Tibial nerve (tissue), 4 donors: ENCODE measurements at regions not wholly inside any gene's neighbourhood (a gene's known extent, or its start where the extent isn't known, plus 50 kb on each side); places are given as distances from the start of the nearest gene placed in this dataset.

ENCODE experiments used
- DNase-seq, 2 donors: peaks; one replicate each; pipeline ENCODE4 v3.0.0-alpha.2; 2019; ENCODE audit warnings: low spot score in 2 of 2
- H3K27ac ChIP-seq, 4 donors: fragments of 200-600 bp; sonication (generic) in 3 of 4; one replicate each; pipeline ENCODE4 v1.5.1; 2017 to 2019; ENCODE audit warnings: mild to moderate bottlenecking in 1 of 4
- H3K27me3 ChIP-seq, 2 donors: fragments of 200-600 bp; sonication (generic) in 1 of 2; one replicate each; pipeline versions ENCODE4 v1.5.1 to v1.6.0; 2017 to 2019
- H3K36me3 ChIP-seq, 3 donors: fragments of 200-600 bp; sonication (generic); one replicate each; pipeline ENCODE4 v1.5.1; 2018 to 2019
- H3K4me1 ChIP-seq, 4 donors: fragments of 200-600 bp; sonication (generic) in 3 of 4; one replicate each; pipeline ENCODE4 v1.5.1; 2017 to 2019
- H3K4me3 ChIP-seq, 4 donors: fragments of 200-600 bp; sonication (generic) in 3 of 4; one replicate each; pipeline ENCODE4 v1.5.1; 2017 to 2019; ENCODE audit warnings: mild to moderate bottlenecking in 1 of 4, moderate library complexity in 1 of 4
- H3K9me3 ChIP-seq, 4 donors: fragments of 200-600 bp; sonication (generic) in 3 of 4; one replicate each; pipeline ENCODE4 v1.5.1; 2017 to 2019
- CTCF ChIP-seq, 5 experiments: fragments of 200-600 bp in 3 of 5; fragments of 450-650 bp in 2 of 5; sonication (generic) in 3 of 5; IDR thresholded peaks; one replicate each; pipeline ENCODE4 v1.5.1; 2016 to 2019; ENCODE audit warnings: antibody characterized with exemption in 5 of 5, mild to moderate bottlenecking in 3 of 5, moderate library complexity in 2 of 5
- EP300 ChIP-seq, 2 donors: sonication (generic); formaldehyde crosslinking; IDR thresholded peaks; one replicate each; pipeline ENCODE4 v1.6.1; 2017; ENCODE audit warnings: antibody characterized with exemption in 2 of 2, mild to moderate bottlenecking in 1 of 2
- POLR2A ChIP-seq, 2 donors: fragments of 450-650 bp; IDR thresholded peaks; one replicate each; pipeline ENCODE4 v1.6.1; 2017; ENCODE audit warnings: antibody characterized with exemption in 2 of 2, mild to moderate bottlenecking in 2 of 2, moderate library complexity in 2 of 2
- WGBS, 2 donors: methylation state at CpG; one replicate each; pipeline ENCODE4 v1.1.5; 2018; 5-methylcytosine and 5-hydroxymethylcytosine counted together

GRCh38 chr5:53338971-53339370, 141.5 kb upstream of the FST start:
- peaks cover 0 to 6% (median 0%) of the 10 kb centered on the region in 4 donors for H3K9me3 ChIP-seq
- WGBS, 2 donors: 86 to 88% methylated on average over 2 of the region's 2 CpGs
- no peak for TF ChIP-seq POLR2A (IDR thresholded peaks at IDR 0.05)
- TF ChIP-seq CTCF (IDR thresholded peaks at IDR 0.05): no peak
- TF ChIP-seq EP300 (IDR thresholded peaks at IDR 0.05): no peak
- H3K27ac ChIP-seq: no peak overlapping the region
- no peak for DNase-seq
- no peak overlapping the region for H3K4me3 ChIP-seq
- no peaks in the 10 kb centered on the region for H3K27me3 ChIP-seq
- no peaks in the 10 kb centered on the region for H3K4me1 ChIP-seq
- H3K36me3 ChIP-seq: no peaks in the 10 kb centered on the region

- DNase-seq: no peak
- TF ChIP-seq CTCF (IDR thresholded peaks at IDR 0.05) (no peak), POLR2A (IDR thresholded peaks at IDR 0.05) (no peak), EP300 (IDR thresholded peaks at IDR 0.05) (no peak)
- Histone ChIP-seq H3K27me3 (no peaks in the 10 kb centered on the region), H3K4me3 (no peak overlapping the region), H3K4me1 (no peaks in the 10 kb centered on the region), H3K9me3 (peaks cover 0 to 7% (median 0%) of the 10 kb centered on the region in 4 donors), H3K36me3 (no peaks in the 10 kb centered on the region), H3K27ac (no peak overlapping the region)
- WGBS, 2 donors: 56 to 67% methylated on average over 2 of the region's 2 CpGs
Measured at GRCh38 chr5:53339962-53340540, 140.4 kb upstream of the FST start.

DNA sequence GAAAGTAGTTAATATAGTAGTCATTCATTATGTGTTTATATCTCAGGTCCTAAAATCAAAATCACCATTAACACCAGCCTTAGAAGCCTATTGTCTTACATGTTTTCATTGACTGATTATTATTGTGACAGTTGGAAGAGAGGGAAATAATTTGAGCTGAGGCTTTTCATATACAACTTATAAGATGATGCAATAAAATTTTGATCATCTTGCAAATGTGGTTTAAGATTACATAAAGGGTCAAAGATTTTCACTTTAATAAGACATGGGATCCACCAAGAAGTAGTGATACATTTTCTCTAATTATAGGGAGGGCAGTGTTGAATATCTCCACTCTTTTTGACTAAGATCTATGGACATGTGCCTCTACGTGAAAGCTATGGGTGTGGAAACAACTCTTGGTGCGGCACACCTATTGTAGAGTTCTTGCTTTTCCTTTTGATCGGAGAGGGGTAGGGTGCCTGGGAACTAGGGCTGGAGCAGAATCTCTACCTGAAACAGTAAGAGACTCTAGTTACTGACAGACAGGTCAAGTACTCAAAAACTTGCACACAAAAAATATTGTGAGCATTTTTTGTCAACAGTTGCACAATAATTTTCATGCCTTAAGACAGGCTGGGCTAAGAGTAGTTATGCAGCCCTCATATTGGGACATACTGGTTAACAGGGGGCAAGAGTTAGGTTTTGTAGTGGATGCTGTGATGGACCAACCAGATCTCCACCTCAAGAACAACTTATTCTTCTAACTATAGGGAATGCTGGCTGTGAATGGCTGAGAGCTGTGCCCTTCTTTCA, 139.3 kb upstream of the FST start:
- peaks cover 0 to 7% (median 0%) of the 10 kb centered on the region in 4 donors for H3K9me3 ChIP-seq
- no peak for TF ChIP-seq POLR2A (IDR thresholded peaks at IDR 0.05)
- no peak for TF ChIP-seq CTCF (IDR thresholded peaks at IDR 0.05)
- TF ChIP-seq EP300 (IDR thresholded peaks at IDR 0.05): no peak
- no peak for DNase-seq
- no peaks in the 10 kb centered on the region for H3K4me1 ChIP-seq
- 85 to 91% methylated on average over 3 of the region's 3 CpGs for WGBS, 2 donors
- H3K27ac ChIP-seq: no peak overlapping the region
- H3K27me3 ChIP-seq: no peaks in the 10 kb centered on the region
- no peak overlapping the region for H3K4me3 ChIP-seq
- no peaks in the 10 kb centered on the region for H3K36me3 ChIP-seq

DNA sequence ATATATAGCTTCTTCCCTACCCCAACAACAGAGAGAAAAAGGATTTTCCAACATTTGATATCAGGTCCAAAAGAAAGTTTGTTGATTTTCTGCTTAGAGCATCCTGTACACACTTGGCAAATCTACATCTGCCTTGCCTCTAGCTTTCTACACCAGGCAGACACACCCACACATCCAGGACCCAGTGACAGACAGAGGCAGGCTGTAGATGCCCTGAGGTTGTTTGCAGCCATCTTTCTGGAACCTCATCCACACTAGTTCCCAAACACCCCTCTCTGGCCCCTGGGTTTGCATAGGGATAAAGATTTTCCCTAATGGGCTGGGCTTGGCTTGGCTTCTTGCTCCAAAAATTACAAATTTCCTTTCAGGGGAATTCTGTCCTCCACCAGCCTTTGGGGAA, 138.2 kb upstream of the FST start:
- Histone ChIP-seq H3K27me3 (no peaks in the 10 kb centered on the region), H3K27ac (no peak overlapping the region), H3K9me3 (peaks cover 0 to 7% (median 0%) of the 10 kb centered on the region in 4 donors), H3K4me1 (no peaks in the 10 kb centered on the region), H3K4me3 (no peak overlapping the region), H3K36me3 (no peaks in the 10 kb centered on the region)
- TF ChIP-seq CTCF (IDR thresholded peaks at IDR 0.05) (no peak), POLR2A (IDR thresholded peaks at IDR 0.05) (no peak), EP300 (IDR thresholded peaks at IDR 0.05) (no peak)
- DNase-seq: no peak

- H3K27me3 ChIP-seq: no peaks in the 10 kb centered on the region
- WGBS, 2 donors: 58 to 68% methylated on average over 2 of the region's 2 CpGs
- peaks cover 0 to 7% (median 0%) of the 10 kb centered on the region in 4 donors for H3K9me3 ChIP-seq
- H3K4me1 ChIP-seq: no peaks in the 10 kb centered on the region
- TF ChIP-seq CTCF (IDR thresholded peaks at IDR 0.05): no peak
- TF ChIP-seq EP300 (IDR thresholded peaks at IDR 0.05): no peak
- no peak for TF ChIP-seq POLR2A (IDR thresholded peaks at IDR 0.05)
- no peaks in the 10 kb centered on the region for H3K36me3 ChIP-seq
- H3K4me3 ChIP-seq: no peak overlapping the region
- DNase-seq: no peak
- no peak overlapping the region for H3K27ac ChIP-seq
Measured at GRCh38 chr5:53343187-53343586, 137.2 kb upstream of the FST start.
